GM12878 (cell line): ENCODE measurements at regions not wholly inside any gene's neighbourhood (a gene's known extent, or its start where the extent isn't known, plus 50 kb on each side); places are given as distances from the start of the nearest gene placed in this dataset.

Experiments
- ATAC-seq: fragments of 200-7000 bp; cut with Tn5 transposase; 3 replicates; pipeline ENCODE4 v1.9.1; 2020; ENCODE audit warnings: mild to moderate bottlenecking, moderate library complexity
- BruUV-seq: library from RNA; stranded (reverse); fragments of 400-500 nt; replicated peaks from 2 replicates; lab custom pipeline; 2021; lab: Mats Ljungman, UMichigan
- CTCF ChIA-PET: fragments of 300-600 bp; sonication (Branson Sonifier 250); formaldehyde crosslinking; extraction: SDS; loops from one replicate; lab custom pipeline; 2021; ENCODE audit warnings: inconsistent platforms; lab: Yijun Ruan, JAX
- POLR2A ChIA-PET: fragments of 350-600 bp; formaldehyde crosslinking; extraction: SDS; loops from one replicate; lab custom pipeline; 2021; ENCODE audit warnings: inconsistent platforms; lab: Charles Lee
- RAD21 ChIA-PET: fragments of 300-600 bp; sonication (Branson Sonifier 250); formaldehyde crosslinking; loops from one replicate; lab custom pipeline; 2023; ENCODE audit warnings: antibody characterized with exemption; ENCODE audit not compliant: unreplicated experiment; lab: Charles Lee
- SMC1A ChIA-PET: fragments of 300-600 bp; sonication (Branson Sonifier 250); formaldehyde crosslinking; loops from one replicate; lab custom pipeline; 2023; ENCODE audit not compliant: unreplicated experiment, uncharacterized antibody; lab: Charles Lee
- DNase-seq: peaks from one replicate; pipeline ENCODE4 v3.0.0-alpha.2; 2011; ENCODE audit warnings: low read depth, low spot score
- FAIRE-seq: peaks from 3 replicates; lab custom pipeline; 2011; peaks lifted over from hg19 to GRCh38; lab: Jason Lieb, UNC
- H2AFZ ChIP-seq: 2 replicates; pipeline ENCODE4 v1.6.0; 2011; ENCODE audit warnings: low read depth, low read length, control low read depth; ENCODE audit not compliant: control insufficient read depth
- H3K27ac ChIP-seq: 2 replicates; pipeline ENCODE4 v1.5.1; 2011; ENCODE audit warnings: control low read depth; ENCODE audit not compliant: control insufficient read depth, insufficient read depth
- H3K27me3 ChIP-seq, 2 experiments: replicated peaks in 1 of 2; 2 replicates each; pipeline versions ENCODE4 v1.6.0 to v1.6.1; 2011; ENCODE audit warnings: low read length in 1 of 2; ENCODE audit not compliant: control insufficient read depth in 2 of 2, insufficient read depth in 2 of 2
- H3K36me3 ChIP-seq, 2 experiments: 2 replicates each; pipeline ENCODE4 v1.5.1; 2011; ENCODE audit warnings: low read length in 1 of 2; ENCODE audit not compliant: control insufficient read depth in 2 of 2, insufficient read depth in 2 of 2
- H3K4me1 ChIP-seq: 2 replicates; pipeline ENCODE4 v1.6.1; 2011; ENCODE audit warnings: mild to moderate bottlenecking, low read length, moderate library complexity, mixed read lengths; ENCODE audit not compliant: control insufficient read depth, insufficient read depth
- H3K4me2 ChIP-seq: 2 replicates; pipeline ENCODE4 v1.6.0; 2011; ENCODE audit warnings: control low read depth; ENCODE audit not compliant: control insufficient read depth, insufficient read depth
- H3K4me3 ChIP-seq: fragments of 200-600 bp; sonication (generic); 2 replicates; pipeline ENCODE4 v1.5.1; 2016
- H3K79me2 ChIP-seq: 2 replicates; pipeline ENCODE4 v1.6.0; 2011; ENCODE audit warnings: low read length; ENCODE audit not compliant: control insufficient read depth, insufficient read depth
- H3K9ac ChIP-seq: 2 replicates; pipeline ENCODE4 v1.8.0; 2011; ENCODE audit warnings: low read length, control low read depth, mixed read lengths; ENCODE audit not compliant: control insufficient read depth, insufficient read depth
- H3K9me3 ChIP-seq: replicated peaks from 3 replicates; pipeline ENCODE4 v1.5.1; 2011; ENCODE audit warnings: mild to moderate bottlenecking, low read length; ENCODE audit not compliant: control insufficient read depth, insufficient read depth
- H4K20me1 ChIP-seq: 2 replicates; pipeline ENCODE4 v1.6.0; 2011; ENCODE audit not compliant: control insufficient read depth, insufficient read depth
- ATF2 ChIP-seq: IDR thresholded peaks from 2 replicates; pipeline ENCODE4 v1.6.1; 2012; ENCODE audit warnings: low read length, inconsistent platforms
- BCL11A ChIP-seq: IDR thresholded peaks from 2 replicates; pipeline ENCODE4 v1.6.1; 2011; ENCODE audit warnings: low read depth, low read length
- IRF4 ChIP-seq: IDR thresholded peaks from 2 replicates; pipeline ENCODE4 v1.6.1; 2011; ENCODE audit warnings: low read depth, low read length
- KDM1A ChIP-seq: fragments of 200-600 bp; sonication (generic); IDR thresholded peaks from 2 replicates; pipeline ENCODE4 v1.6.1; 2016; ENCODE audit warnings: borderline replicate concordance
- MYB ChIP-seq: fragments of 150-350 bp; IDR thresholded peaks from 2 replicates; pipeline ENCODE4 v1.6.1; 2014; ENCODE audit warnings: mild to moderate bottlenecking, low read depth, low read length, borderline replicate concordance
- PAX5 ChIP-seq: IDR thresholded peaks from 2 replicates; pipeline ENCODE4 v1.6.1; 2011; ENCODE audit warnings: low read depth, low read length, borderline replicate concordance
- PRDM15 ChIP-seq: fragments of 450-650 bp; formaldehyde crosslinking; IDR thresholded peaks from 2 replicates; pipeline ENCODE4 v1.4.0; 2020; ENCODE audit warnings: mild to moderate bottlenecking, moderate library complexity
- RAD21 ChIP-seq: IDR thresholded peaks from 2 replicates; pipeline ENCODE4 v1.6.1; 2011; ENCODE audit warnings: mild to moderate bottlenecking, low read depth, low read length, moderate library complexity; ENCODE audit not compliant: insufficient read depth
- RELA ChIP-seq: fragments of 450-650 bp; IDR thresholded peaks from 2 replicates; pipeline ENCODE4 v1.8.0; 2014; ENCODE audit warnings: borderline replicate concordance; ENCODE audit not compliant: partially characterized antibody
- SUZ12 ChIP-seq: fragments of 200-600 bp; sonication (generic); IDR thresholded peaks from one replicate; pipeline ENCODE4 v1.6.1; 2018; ENCODE audit warnings: antibody characterized with exemption, mild to moderate bottlenecking; ENCODE audit not compliant: unreplicated experiment
- TCF3 ChIP-seq: IDR thresholded peaks from 2 replicates; pipeline ENCODE4 v1.6.1; 2012; ENCODE audit warnings: low read depth, mild to moderate bottlenecking, low read length, borderline replicate concordance; ENCODE audit not compliant: insufficient read depth
- ZBTB33 ChIP-seq: fragments of 450-650 bp; IDR thresholded peaks from 2 replicates; pipeline ENCODE4 v1.6.1; 2017; ENCODE audit warnings: mild to moderate bottlenecking
- WGBS: methylation state at CpG from one replicate; pipeline ENCODE4 v1.1.6; 2016; ENCODE audit warnings: low lambda C conversion rate; ENCODE audit not compliant: insufficient replicate concordance, insufficient coverage; ENCODE audit errors: missing lambda C conversion rate; 5-methylcytosine and 5-hydroxymethylcytosine counted together
- in situ Hi-C: fragments of 300-500 bp; cut with MboI; formaldehyde crosslinking; loops from 9 replicates; pipeline ENCODE4 v1.14.3; 2018; ENCODE audit warnings: mixed read lengths
- intact Hi-C: fragments of 100-400 bp; cut with micrococcal nuclease; formaldehyde crosslinking; loops from one replicate; pipeline ENCODE4 v1.14.2; 2022; ENCODE audit not compliant: unreplicated experiment
- TF ChIP-seq, protein P1 (sequence below): IDR thresholded peaks from 2 replicates; pipeline ENCODE4 v1.6.1; 2012; ENCODE audit warnings: improper control_type of control experiment, low read depth, low read length; ENCODE audit not compliant: insufficient replicate concordance

GRCh38 chr7:142494021-142494420 is 236.2 kb upstream of the PRSS58 start:
- FAIRE-seq = no peak
- 11% methylated on average over 2 of the region's 2 CpGs for WGBS
- RAD21 ChIA-PET = no interaction called here
- no peaks in the 10 kb centered on the region for H3K79me2 ChIP-seq
- no TSS peak for BruUV-seq
- intact Hi-C loops = no loop called here
- no peak for ATAC-seq
- no peaks in the 10 kb centered on the region for H3K9me3 ChIP-seq
- no peaks in the 10 kb centered on the region for H4K20me1 ChIP-seq
- no peaks in the 10 kb centered on the region for H3K36me3 ChIP-seq
- H3K27me3 ChIP-seq = no peaks in the 10 kb centered on the region; a peak in 1 of 4 replicates
- DNase-seq = no peak
- H3K27ac ChIP-seq = no peak overlapping the region
- no peaks in the 10 kb centered on the region for H3K4me1 ChIP-seq
- CTCF ChIA-PET = interaction anchor here (1.4 to 8.7 kb wide), 4 partner anchors 12 to 35 kb away, joined by 3 to 120 read pairs (median 32); no protein-coding TSS in a partner anchor
- no peak overlapping the region for H3K4me3 ChIP-seq
- in situ Hi-C loops = no loop called here
- H3K9ac ChIP-seq = no peak overlapping the region
- H2AFZ ChIP-seq = no peak overlapping the region
- POLR2A ChIA-PET = no interaction called here
- SMC1A ChIA-PET = no interaction called here
- no peak overlapping the region for H3K4me2 ChIP-seq
- TF ChIP-seq PRDM15 (CRISPR knock-in tag) (no peak), RELA (no peak), PAX5 (no peak), MYB (no peak), RAD21 (no peak), BCL11A (no peak), KDM1A (no peak), ZBTB33 (no peak), TCF3 (no peak), SUZ12 (no peak), ATF2 (no peak), IRF4 (no peak)
- TF ChIP-seq, protein P1, sequence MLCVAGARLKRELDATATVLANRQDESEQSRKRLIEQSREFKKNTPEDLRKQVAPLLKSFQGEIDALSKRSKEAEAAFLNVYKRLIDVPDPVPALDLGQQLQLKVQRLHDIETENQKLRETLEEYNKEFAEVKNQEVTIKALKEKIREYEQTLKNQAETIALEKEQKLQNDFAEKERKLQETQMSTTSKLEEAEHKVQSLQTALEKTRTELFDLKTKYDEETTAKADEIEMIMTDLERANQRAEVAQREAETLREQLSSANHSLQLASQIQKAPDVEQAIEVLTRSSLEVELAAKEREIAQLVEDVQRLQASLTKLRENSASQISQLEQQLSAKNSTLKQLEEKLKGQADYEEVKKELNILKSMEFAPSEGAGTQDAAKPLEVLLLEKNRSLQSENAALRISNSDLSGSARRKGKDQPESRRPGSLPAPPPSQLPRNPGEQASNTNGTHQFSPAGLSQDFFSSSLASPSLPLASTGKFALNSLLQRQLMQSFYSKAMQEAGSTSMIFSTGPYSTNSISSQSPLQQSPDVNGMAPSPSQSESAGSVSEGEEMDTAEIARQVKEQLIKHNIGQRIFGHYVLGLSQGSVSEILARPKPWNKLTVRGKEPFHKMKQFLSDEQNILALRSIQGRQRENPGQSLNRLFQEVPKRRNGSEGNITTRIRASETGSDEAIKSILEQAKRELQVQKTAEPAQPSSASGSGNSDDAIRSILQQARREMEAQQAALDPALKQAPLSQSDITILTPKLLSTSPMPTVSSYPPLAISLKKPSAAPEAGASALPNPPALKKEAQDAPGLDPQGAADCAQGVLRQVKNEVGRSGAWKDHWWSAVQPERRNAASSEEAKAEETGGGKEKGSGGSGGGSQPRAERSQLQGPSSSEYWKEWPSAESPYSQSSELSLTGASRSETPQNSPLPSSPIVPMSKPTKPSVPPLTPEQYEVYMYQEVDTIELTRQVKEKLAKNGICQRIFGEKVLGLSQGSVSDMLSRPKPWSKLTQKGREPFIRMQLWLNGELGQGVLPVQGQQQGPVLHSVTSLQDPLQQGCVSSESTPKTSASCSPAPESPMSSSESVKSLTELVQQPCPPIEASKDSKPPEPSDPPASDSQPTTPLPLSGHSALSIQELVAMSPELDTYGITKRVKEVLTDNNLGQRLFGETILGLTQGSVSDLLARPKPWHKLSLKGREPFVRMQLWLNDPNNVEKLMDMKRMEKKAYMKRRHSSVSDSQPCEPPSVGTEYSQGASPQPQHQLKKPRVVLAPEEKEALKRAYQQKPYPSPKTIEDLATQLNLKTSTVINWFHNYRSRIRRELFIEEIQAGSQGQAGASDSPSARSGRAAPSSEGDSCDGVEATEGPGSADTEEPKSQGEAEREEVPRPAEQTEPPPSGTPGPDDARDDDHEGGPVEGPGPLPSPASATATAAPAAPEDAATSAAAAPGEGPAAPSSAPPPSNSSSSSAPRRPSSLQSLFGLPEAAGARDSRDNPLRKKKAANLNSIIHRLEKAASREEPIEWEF = no peak
